A549 (cell line): ENCODE measurements at regions not wholly inside any gene's neighbourhood (a gene's known extent, or its start where the extent isn't known, plus 50 kb on each side); places are given as distances from the start of the nearest gene placed in this dataset.

Source experiments
- CBX2 ChIP-seq: fragments of 200-600 bp; sonication (generic); IDR thresholded peaks from 2 replicates; pipeline ENCODE4 v1.6.1; 2016; ENCODE audit warnings: low read depth, mild to moderate bottlenecking, borderline replicate concordance
- CHD4 ChIP-seq: fragments of 200-600 bp; sonication (generic); IDR thresholded peaks from 2 replicates; pipeline ENCODE4 v1.6.1; 2016; ENCODE audit warnings: antibody characterized with exemption, mild to moderate bottlenecking, borderline replicate concordance
- EHMT2 ChIP-seq: fragments of 200-600 bp; sonication (generic); IDR thresholded peaks from 2 replicates; pipeline ENCODE4 v1.6.1; 2016; ENCODE audit warnings: antibody characterized with exemption, low read depth, mild to moderate bottlenecking, moderate library complexity
- NR3C1 ChIP-seq: fragments of >200 bp; sonication (Bioruptor Twin); formaldehyde crosslinking; IDR thresholded peaks from 3 replicates; pipeline ENCODE4 v1.6.1; 2017
- POLR2A ChIP-seq: IDR thresholded peaks from 2 replicates; pipeline ENCODE4 v1.6.1; 2012; ENCODE audit warnings: mild to moderate bottlenecking, low read length
- ZFP36 ChIP-seq: fragments of 450-650 bp; IDR thresholded peaks from 2 replicates; pipeline ENCODE4 v1.6.1; 2014; ENCODE audit warnings: borderline replicate concordance; ENCODE audit not compliant: partially characterized antibody
- TF ChIP-seq, protein P1 (sequence below): fragments of 200-600 bp; sonication (generic); IDR thresholded peaks from 2 replicates; pipeline ENCODE4 v1.6.1; 2016; ENCODE audit warnings: antibody characterized with exemption, mild to moderate bottlenecking, moderate library complexity
- TF ChIP-seq, protein P2 (sequence below): fragments of >200 bp; sonication (Bioruptor Twin); formaldehyde crosslinking; IDR thresholded peaks from 2 replicates; pipeline ENCODE4 v1.6.1; 2016
- TF ChIP-seq, protein P3 (sequence below): fragments of >200 bp; sonication (Bioruptor Twin); formaldehyde crosslinking; IDR thresholded peaks from 3 replicates; pipeline ENCODE4 v1.5.1; 2016
- TF ChIP-seq, protein P4 (sequence below): fragments of 250-450 bp; sonication (Bioruptor Pico); IDR thresholded peaks from 2 replicates; pipeline ENCODE4 v1.5.0; 2021; ENCODE audit warnings: mild to moderate bottlenecking, moderate library complexity, borderline replicate concordance

DNA sequence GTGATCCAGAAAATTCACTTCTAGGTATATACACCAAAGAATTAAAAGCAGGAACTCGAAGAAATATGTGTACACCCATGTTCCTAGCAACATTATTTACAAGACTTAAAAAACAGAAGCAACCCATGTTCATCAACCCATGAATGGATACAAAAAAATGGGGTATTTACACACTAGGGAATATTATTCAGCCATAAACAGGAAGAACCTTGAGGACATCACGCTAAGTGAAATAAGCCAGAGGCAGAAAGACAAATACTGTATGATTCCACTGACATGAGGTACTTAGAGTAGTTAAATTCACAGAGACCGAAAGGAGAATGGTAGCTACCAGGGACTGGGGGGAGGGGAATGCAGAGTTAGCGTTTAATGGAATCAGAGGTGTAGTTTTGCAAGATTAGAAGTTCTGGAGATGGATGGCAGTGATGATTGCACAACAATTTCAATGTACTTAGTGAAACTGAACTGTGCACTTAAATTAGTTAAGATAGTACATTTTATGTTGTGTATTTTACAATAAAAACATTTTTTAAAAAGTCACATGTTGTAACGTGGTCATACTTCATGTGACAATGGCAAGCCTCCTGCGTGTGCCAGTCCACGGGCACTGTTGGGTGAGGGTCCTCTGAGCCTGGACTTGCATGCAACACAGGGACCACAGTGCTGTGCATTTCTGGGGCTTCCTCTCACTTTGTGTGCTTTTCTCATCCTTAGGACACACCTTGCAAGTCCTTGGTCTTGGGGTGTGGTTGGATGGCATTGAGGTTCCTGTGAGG is 206.1 kb upstream of the HDAC4 start:
- TF ChIP-seq ZFP36: no peak
- TF ChIP-seq, protein P1, sequence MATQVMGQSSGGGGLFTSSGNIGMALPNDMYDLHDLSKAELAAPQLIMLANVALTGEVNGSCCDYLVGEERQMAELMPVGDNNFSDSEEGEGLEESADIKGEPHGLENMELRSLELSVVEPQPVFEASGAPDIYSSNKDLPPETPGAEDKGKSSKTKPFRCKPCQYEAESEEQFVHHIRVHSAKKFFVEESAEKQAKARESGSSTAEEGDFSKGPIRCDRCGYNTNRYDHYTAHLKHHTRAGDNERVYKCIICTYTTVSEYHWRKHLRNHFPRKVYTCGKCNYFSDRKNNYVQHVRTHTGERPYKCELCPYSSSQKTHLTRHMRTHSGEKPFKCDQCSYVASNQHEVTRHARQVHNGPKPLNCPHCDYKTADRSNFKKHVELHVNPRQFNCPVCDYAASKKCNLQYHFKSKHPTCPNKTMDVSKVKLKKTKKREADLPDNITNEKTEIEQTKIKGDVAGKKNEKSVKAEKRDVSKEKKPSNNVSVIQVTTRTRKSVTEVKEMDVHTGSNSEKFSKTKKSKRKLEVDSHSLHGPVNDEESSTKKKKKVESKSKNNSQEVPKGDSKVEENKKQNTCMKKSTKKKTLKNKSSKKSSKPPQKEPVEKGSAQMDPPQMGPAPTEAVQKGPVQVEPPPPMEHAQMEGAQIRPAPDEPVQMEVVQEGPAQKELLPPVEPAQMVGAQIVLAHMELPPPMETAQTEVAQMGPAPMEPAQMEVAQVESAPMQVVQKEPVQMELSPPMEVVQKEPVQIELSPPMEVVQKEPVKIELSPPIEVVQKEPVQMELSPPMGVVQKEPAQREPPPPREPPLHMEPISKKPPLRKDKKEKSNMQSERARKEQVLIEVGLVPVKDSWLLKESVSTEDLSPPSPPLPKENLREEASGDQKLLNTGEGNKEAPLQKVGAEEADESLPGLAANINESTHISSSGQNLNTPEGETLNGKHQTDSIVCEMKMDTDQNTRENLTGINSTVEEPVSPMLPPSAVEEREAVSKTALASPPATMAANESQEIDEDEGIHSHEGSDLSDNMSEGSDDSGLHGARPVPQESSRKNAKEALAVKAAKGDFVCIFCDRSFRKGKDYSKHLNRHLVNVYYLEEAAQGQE: no peak
- TF ChIP-seq, protein P2, sequence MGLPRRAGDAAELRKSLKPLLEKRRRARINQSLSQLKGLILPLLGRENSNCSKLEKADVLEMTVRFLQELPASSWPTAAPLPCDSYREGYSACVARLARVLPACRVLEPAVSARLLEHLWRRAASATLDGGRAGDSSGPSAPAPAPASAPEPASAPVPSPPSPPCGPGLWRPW: no peak
- TF ChIP-seq POLR2A: no peak
- TF ChIP-seq, protein P3, sequence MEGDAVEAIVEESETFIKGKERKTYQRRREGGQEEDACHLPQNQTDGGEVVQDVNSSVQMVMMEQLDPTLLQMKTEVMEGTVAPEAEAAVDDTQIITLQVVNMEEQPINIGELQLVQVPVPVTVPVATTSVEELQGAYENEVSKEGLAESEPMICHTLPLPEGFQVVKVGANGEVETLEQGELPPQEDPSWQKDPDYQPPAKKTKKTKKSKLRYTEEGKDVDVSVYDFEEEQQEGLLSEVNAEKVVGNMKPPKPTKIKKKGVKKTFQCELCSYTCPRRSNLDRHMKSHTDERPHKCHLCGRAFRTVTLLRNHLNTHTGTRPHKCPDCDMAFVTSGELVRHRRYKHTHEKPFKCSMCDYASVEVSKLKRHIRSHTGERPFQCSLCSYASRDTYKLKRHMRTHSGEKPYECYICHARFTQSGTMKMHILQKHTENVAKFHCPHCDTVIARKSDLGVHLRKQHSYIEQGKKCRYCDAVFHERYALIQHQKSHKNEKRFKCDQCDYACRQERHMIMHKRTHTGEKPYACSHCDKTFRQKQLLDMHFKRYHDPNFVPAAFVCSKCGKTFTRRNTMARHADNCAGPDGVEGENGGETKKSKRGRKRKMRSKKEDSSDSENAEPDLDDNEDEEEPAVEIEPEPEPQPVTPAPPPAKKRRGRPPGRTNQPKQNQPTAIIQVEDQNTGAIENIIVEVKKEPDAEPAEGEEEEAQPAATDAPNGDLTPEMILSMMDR: no peak
- TF ChIP-seq EHMT2: no peak
- TF ChIP-seq CBX2: no peak
- TF ChIP-seq, protein P4, sequence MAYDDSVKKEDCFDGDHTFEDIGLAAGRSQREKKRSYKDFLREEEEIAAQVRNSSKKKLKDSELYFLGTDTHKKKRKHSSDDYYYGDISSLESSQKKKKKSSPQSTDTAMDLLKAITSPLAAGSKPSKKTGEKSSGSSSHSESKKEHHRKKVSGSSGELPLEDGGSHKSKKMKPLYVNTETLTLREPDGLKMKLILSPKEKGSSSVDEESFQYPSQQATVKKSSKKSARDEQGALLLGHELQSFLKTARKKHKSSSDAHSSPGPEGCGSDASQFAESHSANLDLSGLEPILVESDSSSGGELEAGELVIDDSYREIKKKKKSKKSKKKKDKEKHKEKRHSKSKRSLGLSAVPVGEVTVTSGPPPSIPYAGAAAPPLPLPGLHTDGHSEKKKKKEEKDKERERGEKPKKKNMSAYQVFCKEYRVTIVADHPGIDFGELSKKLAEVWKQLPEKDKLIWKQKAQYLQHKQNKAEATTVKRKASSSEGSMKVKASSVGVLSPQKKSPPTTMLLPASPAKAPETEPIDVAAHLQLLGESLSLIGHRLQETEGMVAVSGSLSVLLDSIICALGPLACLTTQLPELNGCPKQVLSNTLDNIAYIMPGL (CRISPR knock-in tag): no peak
- no peak for TF ChIP-seq NR3C1
- no peak for TF ChIP-seq CHD4
